PC-9 (cell line): ENCODE measurements at regions not wholly inside any gene's neighbourhood (a gene's known extent, or its start where the extent isn't known, plus 50 kb on each side); places are given as distances from the start of the nearest gene placed in this dataset.

ENCODE experiments used
- BruUV-seq: library from RNA; stranded (reverse); fragments of 400-500 nt; replicated peaks from 2 replicates; lab custom pipeline; 2021; lab: Mats Ljungman, UMichigan
- CTCF ChIA-PET: fragments of 300-600 bp; sonication (Branson Sonifier 250); formaldehyde crosslinking; loops from one replicate; lab custom pipeline; 2022; ENCODE audit warnings: antibody characterized with exemption; lab: Charles Lee
- POLR2A ChIA-PET: fragments of 300-600 bp; sonication (Branson Sonifier 250); formaldehyde crosslinking; loops from one replicate; lab custom pipeline; 2022; ENCODE audit warnings: antibody characterized with exemption; ENCODE audit not compliant: unreplicated experiment; lab: Charles Lee
- DNase-seq, 2 experiments: peaks; one replicate each; pipeline versions ENCODE4 v3.0.0 to v3.0.0-alpha.2; 2015 to 2022; ENCODE audit warnings: mixed read lengths in 1 of 2
- H2AFZ ChIP-seq: fragments of 200-600 bp; sonication (generic); 2 replicates; pipeline ENCODE4 v1.8.1; 2017; ENCODE audit warnings: antibody characterized with exemption
- H3F3A ChIP-seq: fragments of 200-600 bp; sonication (generic); 2 replicates; pipeline ENCODE4 v1.8.1; 2017; ENCODE audit warnings: antibody characterized with exemption, mild to moderate bottlenecking, low read depth; ENCODE audit not compliant: insufficient read depth
- H3K27ac ChIP-seq: fragments of 200-600 bp; sonication (generic); 2 replicates; pipeline ENCODE4 v1.6.1; 2016; ENCODE audit warnings: mixed run types
- H3K27me3 ChIP-seq: fragments of 200-600 bp; sonication (generic); 2 replicates; pipeline ENCODE4 v1.6.1; 2016; ENCODE audit warnings: low read depth, mixed run types; ENCODE audit not compliant: insufficient read depth
- H3K36me3 ChIP-seq: fragments of 200-600 bp; sonication (generic); 2 replicates; pipeline ENCODE4 v1.6.1; 2016; ENCODE audit warnings: low read depth, mixed run types
- H3K4me1 ChIP-seq: fragments of 200-600 bp; sonication (generic); replicated peaks from 2 replicates; pipeline ENCODE4 v1.6.1; 2016; ENCODE audit warnings: mixed run types; ENCODE audit not compliant: insufficient read depth
- H3K4me2 ChIP-seq: fragments of 200-600 bp; sonication (generic); 2 replicates; pipeline ENCODE4 v1.6.1; 2017; ENCODE audit warnings: mixed run types
- H3K4me3 ChIP-seq: fragments of 200-600 bp; sonication (generic); 2 replicates; pipeline ENCODE4 v1.6.1; 2016; ENCODE audit warnings: mixed run types
- H3K79me2 ChIP-seq: fragments of 200-600 bp; sonication (generic); 2 replicates; pipeline ENCODE4 v1.6.1; 2017; ENCODE audit warnings: low read depth, mixed run types
- H3K9me2 ChIP-seq: fragments of 200-600 bp; sonication (generic); 2 replicates; pipeline ENCODE4 v1.8.1; 2017; ENCODE audit warnings: mild to moderate bottlenecking; ENCODE audit not compliant: insufficient read depth
- H3K9me3 ChIP-seq: fragments of 200-600 bp; sonication (generic); 2 replicates; pipeline ENCODE4 v1.8.1; 2016; ENCODE audit warnings: low read depth; ENCODE audit not compliant: insufficient read depth
- H4K20me1 ChIP-seq: fragments of 200-600 bp; sonication (generic); 2 replicates; pipeline ENCODE4 v1.8.1; 2017; ENCODE audit not compliant: insufficient read depth
- CTCF ChIP-seq: fragments of 200-600 bp; sonication (generic); conservative IDR thresholded peaks from 2 replicates; pipeline ENCODE4 v1.6.1; 2017; ENCODE audit warnings: mixed run types, antibody characterized with exemption, mild to moderate bottlenecking, moderate library complexity
- EZH2 ChIP-seq: fragments of 200-600 bp; sonication (generic); IDR thresholded peaks from 2 replicates; pipeline ENCODE4 v1.8.0; 2017; ENCODE audit warnings: antibody characterized with exemption, low read depth
- intact Hi-C: fragments of 100-400 bp; cut with micrococcal nuclease; formaldehyde crosslinking; loops from one replicate; pipeline ENCODE4 v1.10.0; 2022; ENCODE audit not compliant: unreplicated experiment

GRCh38 chr18:51575171-51575570, 377.7 kb upstream of the MEX3C start:
- no peak overlapping the region for H3K4me2 ChIP-seq
- H2AFZ ChIP-seq = no peak overlapping the region
- no peaks in the 10 kb centered on the region for H3F3A ChIP-seq
- H3K4me3 ChIP-seq = no peak overlapping the region
- BruUV-seq = no TSS peak
- DNase-seq = no peak
- H3K79me2 ChIP-seq = no peaks in the 10 kb centered on the region
- POLR2A ChIA-PET = no interaction called here
- H3K27me3 ChIP-seq = no peaks in the 10 kb centered on the region
- no peaks in the 10 kb centered on the region for H3K4me1 ChIP-seq
- intact Hi-C loops = no loop called here
- H3K27ac ChIP-seq = no peak overlapping the region
- H3K36me3 ChIP-seq = no peaks in the 10 kb centered on the region
- no peaks in the 10 kb centered on the region for H3K9me3 ChIP-seq
- H3K9me2 ChIP-seq = no peaks in the 10 kb centered on the region; the same call in 1 of the 2 replicates
- CTCF ChIA-PET = no interaction called here
- no peak for TF ChIP-seq EZH2
- TF ChIP-seq CTCF = no peak
- H4K20me1 ChIP-seq = no peaks in the 10 kb centered on the region

GRCh38 chr18:51578406-51578980, 381.0 kb upstream of the MEX3C start:
- Histone ChIP-seq H3K9me2 (no peaks in the 10 kb centered on the region; the same call in 1 of the 2 replicates), H3K4me3 (no peak overlapping the region), H3K9me3 (no peaks in the 10 kb centered on the region), H3K36me3 (no peaks in the 10 kb centered on the region), H3K4me1 (no peaks in the 10 kb centered on the region), H3K27ac (no peak overlapping the region), H4K20me1 (no peaks in the 10 kb centered on the region), H3K79me2 (no peaks in the 10 kb centered on the region), H3K27me3 (no peaks in the 10 kb centered on the region), H2AFZ (no peak overlapping the region), H3F3A (no peaks in the 10 kb centered on the region), H3K4me2 (no peak overlapping the region)
- BruUV-seq = no TSS peak
- DNase-seq = no peak
- TF ChIP-seq CTCF (no peak), EZH2 (no peak)
- CTCF ChIA-PET = no interaction called here
- intact Hi-C loops = no loop called here
- POLR2A ChIA-PET = no interaction called here

GRCh38 chr18:51580580-51580979, 383.1 kb upstream of the MEX3C start:
- ChIA-PET POLR2A (no interaction called here), CTCF (no interaction called here)
- Histone ChIP-seq H2AFZ (no peak overlapping the region), H3K27ac (no peak overlapping the region), H3K36me3 (no peaks in the 10 kb centered on the region), H3K4me2 (no peak overlapping the region), H3K4me1 (no peaks in the 10 kb centered on the region), H3F3A (no peaks in the 10 kb centered on the region), H3K27me3 (no peaks in the 10 kb centered on the region), H3K4me3 (no peak overlapping the region), H4K20me1 (no peaks in the 10 kb centered on the region), H3K79me2 (no peaks in the 10 kb centered on the region), H3K9me2 (no peaks in the 10 kb centered on the region; the same call in 1 of the 2 replicates), H3K9me3 (no peaks in the 10 kb centered on the region)
- TF ChIP-seq CTCF = no peak
- no peak for TF ChIP-seq EZH2
- intact Hi-C loops = no loop called here
- DNase-seq = no peak
- BruUV-seq = no TSS peak
